ENCODE measurements at regions not wholly inside any gene's neighbourhood (a gene's known extent, or its start where the extent isn't known, plus 50 kb on each side); places are given as distances from the start of the nearest gene placed in this dataset. TPM values are rescaled to one million over a fixed set of nuclear protein-coding genes. Genes with fewer than 3 reads are reported as not detected.

GRCh38 chr6:4017058-4017739 is 61.7 kb downstream of the FAM217A start:
- H3K27me3 ChIP-seq = no peaks in the 10 kb centered on the region
- no peak for DNase-seq (ENCODE audit: extremely low spot score in 2 of 2)
- intact Hi-C loops (cut with DNase I) = no loop called here
- H3K36me3 ChIP-seq = no peaks in the 10 kb centered on the region
- H3K4me1 ChIP-seq = peaks cover 51% of the 10 kb centered on the region
- H3K4me3 ChIP-seq = peak overlapping the region; percentile 61 to 66
- no peak for TF ChIP-seq POLR2A (IDR thresholded peaks at IDR 0.05)
- no peak for TF ChIP-seq POLR2AphosphoS5 (IDR thresholded peaks at IDR 0.05; ENCODE audit: insufficient read depth in 1 of 2, low read depth in 1 of 2)
- no peak for TF ChIP-seq CTCF (IDR thresholded peaks at IDR 0.05)
- peak overlapping the region; percentile 91 for H3K27ac ChIP-seq
- no peaks in the 10 kb centered on the region for H3K9me3 ChIP-seq

GRCh38 chr6:4017834-4018170 is 61.1 kb downstream of the FAM217A start:
- TF ChIP-seq CTCF (IDR thresholded peaks at IDR 0.05) (no peak), POLR2A (IDR thresholded peaks at IDR 0.05) (no peak), POLR2AphosphoS5 (IDR thresholded peaks at IDR 0.05; ENCODE audit: insufficient read depth in 1 of 2, low read depth in 1 of 2) (no peak)
- Histone ChIP-seq H3K4me3 (peak overlapping the region; percentile 61 to 66), H3K27me3 (no peaks in the 10 kb centered on the region), H3K9me3 (no peaks in the 10 kb centered on the region), H3K27ac (peak overlapping the region; percentile 91), H3K36me3 (no peaks in the 10 kb centered on the region), H3K4me1 (peaks cover 57% of the 10 kb centered on the region)
- DNase-seq (ENCODE audit: extremely low spot score in 2 of 2) = no peak
- intact Hi-C loops (cut with DNase I) = no loop called here

GRCh38 chr6:4018171-4018923 is 60.6 kb downstream of the FAM217A start:
- peak overlapping the region; percentile 61 to 66 for H3K4me3 ChIP-seq
- intact Hi-C loops (cut with DNase I) = no loop called here
- no peaks in the 10 kb centered on the region for H3K36me3 ChIP-seq
- peak; percentile 95 to 97 for DNase-seq (ENCODE audit: extremely low spot score in 2 of 2)
- TF ChIP-seq POLR2A (IDR thresholded peaks at IDR 0.05) = peak in 1 of 2 donors; percentile 87
- peak in 2 of 3 experiments; percentile 37 to 56 for TF ChIP-seq CTCF (IDR thresholded peaks at IDR 0.05)
- TF ChIP-seq POLR2AphosphoS5 (IDR thresholded peaks at IDR 0.05; ENCODE audit: insufficient read depth in 1 of 2, low read depth in 1 of 2) = peak; percentile 95 to 99
- no peaks in the 10 kb centered on the region for H3K27me3 ChIP-seq
- peaks cover 63% of the 10 kb centered on the region for H3K4me1 ChIP-seq
- H3K27ac ChIP-seq = peak overlapping the region; percentile 91
- no peaks in the 10 kb centered on the region for H3K9me3 ChIP-seq

Small RNAs in the stretch of these regions (small RNA-seq; reads per million reads assigned to genes)
- not detected for gene AL590004.1

Measured in vagina (tissue), 2 donors.